ENCODE measurements at regions not wholly inside any gene's neighbourhood (a gene's known extent, or its start where the extent isn't known, plus 50 kb on each side); places are given as distances from the start of the nearest gene placed in this dataset.

DNA sequence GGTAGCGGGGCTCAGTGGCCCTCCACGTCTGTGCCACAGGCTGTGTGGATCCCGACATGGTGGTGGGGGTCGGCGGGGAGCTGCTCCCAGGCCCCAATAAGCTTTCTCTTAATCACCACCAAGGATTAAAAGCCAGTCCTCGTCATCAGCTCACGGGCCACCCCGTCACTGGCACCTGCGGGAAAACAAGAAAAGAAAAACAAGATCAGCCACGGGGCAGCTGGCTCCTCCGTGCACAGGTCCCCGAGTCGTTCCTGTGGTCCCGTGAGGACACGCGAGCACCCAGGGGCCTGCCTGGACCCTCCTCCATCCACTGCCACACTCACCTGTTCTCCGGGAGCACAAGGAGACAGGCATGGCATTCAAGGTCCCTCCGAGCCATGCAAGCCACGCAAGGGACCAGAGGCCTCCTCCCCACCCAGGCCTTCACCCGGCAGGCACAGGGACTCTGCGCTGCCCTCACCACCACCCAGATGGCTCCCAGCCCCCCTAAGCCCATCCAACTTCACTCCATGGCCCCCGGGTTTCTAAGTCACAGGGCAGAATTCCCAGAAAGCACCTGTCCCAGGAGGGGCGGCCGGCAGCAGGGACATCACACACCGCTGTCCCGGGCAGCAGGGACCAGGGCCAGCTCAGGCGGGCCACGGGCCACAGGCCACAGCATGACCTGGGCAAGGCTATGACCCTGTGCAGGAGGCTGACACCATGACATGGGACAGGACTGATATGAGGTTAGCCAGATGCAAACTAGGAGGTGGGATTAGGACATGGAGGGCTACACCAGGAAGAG is 72.0 kb downstream of the NCOR2 start:
- TF ChIP-seq, protein P1, sequence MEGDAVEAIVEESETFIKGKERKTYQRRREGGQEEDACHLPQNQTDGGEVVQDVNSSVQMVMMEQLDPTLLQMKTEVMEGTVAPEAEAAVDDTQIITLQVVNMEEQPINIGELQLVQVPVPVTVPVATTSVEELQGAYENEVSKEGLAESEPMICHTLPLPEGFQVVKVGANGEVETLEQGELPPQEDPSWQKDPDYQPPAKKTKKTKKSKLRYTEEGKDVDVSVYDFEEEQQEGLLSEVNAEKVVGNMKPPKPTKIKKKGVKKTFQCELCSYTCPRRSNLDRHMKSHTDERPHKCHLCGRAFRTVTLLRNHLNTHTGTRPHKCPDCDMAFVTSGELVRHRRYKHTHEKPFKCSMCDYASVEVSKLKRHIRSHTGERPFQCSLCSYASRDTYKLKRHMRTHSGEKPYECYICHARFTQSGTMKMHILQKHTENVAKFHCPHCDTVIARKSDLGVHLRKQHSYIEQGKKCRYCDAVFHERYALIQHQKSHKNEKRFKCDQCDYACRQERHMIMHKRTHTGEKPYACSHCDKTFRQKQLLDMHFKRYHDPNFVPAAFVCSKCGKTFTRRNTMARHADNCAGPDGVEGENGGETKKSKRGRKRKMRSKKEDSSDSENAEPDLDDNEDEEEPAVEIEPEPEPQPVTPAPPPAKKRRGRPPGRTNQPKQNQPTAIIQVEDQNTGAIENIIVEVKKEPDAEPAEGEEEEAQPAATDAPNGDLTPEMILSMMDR (IDR thresholded peaks at IDR 0.05; ENCODE audit: insufficient read depth, low read length), result no peak
- TF ChIP-seq GABPA (IDR thresholded peaks at IDR 0.05; ENCODE audit: low read depth), result no peak
- no peak for TF ChIP-seq POLR2AphosphoS5 (IDR thresholded peaks at IDR 0.05; ENCODE audit: low read depth)
- no peak for TF ChIP-seq REST (IDR thresholded peaks at IDR 0.05; ENCODE audit: insufficient replicate concordance, low read depth)
- TF ChIP-seq SPI1 (IDR thresholded peaks at IDR 0.05; ENCODE audit: borderline replicate concordance, low read depth), result no peak
- Histone ChIP-seq H3K4me3 (replicated peaks; ENCODE audit: insufficient read depth, low read length) (no peak overlapping the region), H3K27ac (replicated peaks) (no peak overlapping the region), H3K27me3 (ENCODE audit: insufficient read depth, poor library complexity, severe bottlenecking) (no peaks in the 10 kb centered on the region)
- DNase-seq (ENCODE audit: low read depth in 1 of 2, low spot score in 1 of 2), result no peak

DNA sequence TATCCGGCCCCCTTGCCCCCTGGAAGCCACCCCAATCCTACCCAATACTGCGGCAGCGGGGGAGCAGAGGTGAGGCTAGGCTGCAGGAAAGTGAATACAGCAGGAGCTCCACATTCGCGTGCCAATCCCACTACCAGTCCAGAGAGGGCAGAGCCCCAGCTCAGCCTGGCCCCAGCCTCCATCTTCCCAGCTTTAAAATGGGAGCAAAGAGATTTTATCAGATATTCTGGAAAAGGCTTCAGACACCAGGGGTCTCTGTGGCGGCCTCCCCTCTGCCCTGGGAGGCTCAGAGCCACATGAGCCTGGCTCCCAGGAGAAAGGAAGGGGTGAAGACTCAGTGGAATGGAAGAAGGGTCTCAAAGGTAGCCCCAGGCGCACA is 72.7 kb downstream of the NCOR2 start:
- Histone ChIP-seq H3K27me3 (ENCODE audit: insufficient read depth, poor library complexity, severe bottlenecking) (no peaks in the 10 kb centered on the region), H3K27ac (replicated peaks) (no peak overlapping the region), H3K4me3 (replicated peaks; ENCODE audit: insufficient read depth, low read length) (no peak overlapping the region)
- DNase-seq (ENCODE audit: low read depth in 1 of 2, low spot score in 1 of 2), result no peak
- TF ChIP-seq REST (IDR thresholded peaks at IDR 0.05; ENCODE audit: insufficient replicate concordance, low read depth) (no peak), GABPA (IDR thresholded peaks at IDR 0.05; ENCODE audit: low read depth) (no peak)

- TF ChIP-seq, protein P1 (IDR thresholded peaks at IDR 0.05; ENCODE audit: insufficient read depth, low read length), result no peak
- TF ChIP-seq POLR2AphosphoS5 (IDR thresholded peaks at IDR 0.05; ENCODE audit: low read depth) (no peak), GABPA (IDR thresholded peaks at IDR 0.05; ENCODE audit: low read depth) (no peak), SPI1 (IDR thresholded peaks at IDR 0.05; ENCODE audit: borderline replicate concordance, low read depth) (no peak), REST (IDR thresholded peaks at IDR 0.05; ENCODE audit: insufficient replicate concordance, low read depth) (no peak)
- Histone ChIP-seq H3K27ac (replicated peaks) (no peak overlapping the region), H3K4me3 (replicated peaks; ENCODE audit: insufficient read depth, low read length) (no peak overlapping the region), H3K27me3 (ENCODE audit: insufficient read depth, poor library complexity, severe bottlenecking) (no peaks in the 10 kb centered on the region)
- DNase-seq (ENCODE audit: low read depth in 1 of 2, low spot score in 1 of 2), result peak in 1 of 2 experiments; percentile 12
Measured at GRCh38 chr12:124493809-124494750, 73.3 kb downstream of the NCOR2 start.

All from HL-60 (cell line).